K562 (cell line): ENCODE measurements at regions not wholly inside any gene's neighbourhood (a gene's known extent, or its start where the extent isn't known, plus 50 kb on each side); places are given as distances from the start of the nearest gene placed in this dataset.

Experiments
- ATAC-seq: fragments of 200-7000 bp; cut with Tn5 transposase; 3 replicates; pipeline ENCODE4 v1.9.1; 2020; ENCODE audit warnings: moderate library complexity
- BruUV-seq: library from RNA; stranded (reverse); fragments of 400-500 nt; replicated peaks from 2 replicates; lab custom pipeline; 2021; lab: Mats Ljungman, UMichigan
- CTCF ChIA-PET: fragments of 300-600 bp; formaldehyde crosslinking; extraction: SDS; loops from one replicate; lab custom pipeline; 2021; ENCODE audit warnings: low intra/inter-chr PET ratio; lab: Yijun Ruan, JAX
- POLR2A ChIA-PET: fragments of 300-600, 350-650 bp; sonication (Branson Sonifier 250); formaldehyde crosslinking; extraction: SDS; loops from one replicate; lab custom pipeline; 2021; ENCODE audit warnings: antibody characterized with exemption, inconsistent platforms; lab: Yijun Ruan, JAX
- DNase-seq, 4 experiments: peaks; one replicate each; pipeline versions ENCODE4 v3.0.0 to v3.0.0-alpha.2; 2011 to 2018; ENCODE audit warnings: low spot score in 3 of 4, mixed read lengths in 3 of 4; ENCODE audit errors: extremely low read depth in 1 of 4
- FAIRE-seq: peaks from 2 replicates; lab custom pipeline; 2011; peaks lifted over from hg19 to GRCh38; lab: Jason Lieb, UNC
- H2AFZ ChIP-seq: 2 replicates; pipeline ENCODE4 v1.6.0; 2011; ENCODE audit warnings: low read depth, low read length, control low read depth, inconsistent platforms
- H3K27ac ChIP-seq: fragments of 200-600 bp; 3 replicates; pipeline ENCODE4 v1.8.0; 2011; ENCODE audit warnings: low read depth, mild to moderate bottlenecking, control low read depth, inconsistent platforms, low read length, moderate library complexity, mixed read lengths; ENCODE audit errors: extremely low read depth
- H3K27me3 ChIP-seq, 2 experiments: fragments of 300-600 bp in 1 of 2; 2 replicates in 1 of 2; 3 replicates in 1 of 2; pipeline versions ENCODE4 v1.6.0 to v1.8.0; 2011; ENCODE audit warnings: inconsistent platforms in 2 of 2, low read length in 2 of 2, mild to moderate bottlenecking in 1 of 2, mixed read lengths in 1 of 2, moderate library complexity in 1 of 2; ENCODE audit not compliant: control insufficient read depth in 2 of 2, insufficient read depth in 2 of 2
- H3K36me3 ChIP-seq: fragments of 300-600 bp; 3 replicates; pipeline ENCODE4 v1.8.0; 2011; ENCODE audit warnings: mild to moderate bottlenecking, low read length, inconsistent platforms; ENCODE audit not compliant: control insufficient read depth, insufficient read depth
- H3K4me1 ChIP-seq, 2 experiments: fragments of 200-600 bp in 1 of 2; replicated peaks in 1 of 2; 2 replicates in 1 of 2; 3 replicates in 1 of 2; pipeline versions ENCODE4 v1.5.1 to v1.8.0; 2011; ENCODE audit warnings: inconsistent platforms in 2 of 2, low read length in 2 of 2, mild to moderate bottlenecking in 1 of 2, mixed read lengths in 1 of 2, moderate library complexity in 1 of 2; ENCODE audit not compliant: control insufficient read depth in 2 of 2, insufficient read depth in 2 of 2
- H3K4me2 ChIP-seq: 2 replicates; pipeline ENCODE4 v1.6.1; 2011; ENCODE audit warnings: low read length, control low read depth, inconsistent platforms, mixed read lengths; ENCODE audit not compliant: insufficient read depth
- H3K4me3 ChIP-seq: fragments of 200-600 bp; sonication (generic), shearing (Covaris generic); 2 replicates; pipeline ENCODE4 v1.5.1; 2016; ENCODE audit warnings: control low read depth, inconsistent platforms
- H3K79me2 ChIP-seq: fragments of 200-600 bp; 3 replicates; pipeline ENCODE4 v1.8.0; 2011; ENCODE audit warnings: low read length, inconsistent platforms; ENCODE audit not compliant: control insufficient read depth, insufficient read depth
- H3K9ac ChIP-seq, 2 experiments: 2 replicates each; pipeline versions ENCODE4 v1.6.0 to v1.6.1; 2011; ENCODE audit warnings: low read depth in 2 of 2, low read length in 2 of 2, control low read depth in 1 of 2, inconsistent platforms in 1 of 2, mild to moderate bottlenecking in 1 of 2, mixed read lengths in 1 of 2; ENCODE audit not compliant: insufficient read depth in 1 of 2
- H3K9me1 ChIP-seq: one replicate; pipeline ENCODE4 v1.6.0; 2011; ENCODE audit warnings: inconsistent platforms, mild to moderate bottlenecking, low read length, moderate library complexity; ENCODE audit not compliant: control insufficient read depth, insufficient read depth
- H3K9me3 ChIP-seq: replicated peaks from 2 replicates; pipeline ENCODE4 v1.5.1; 2011; ENCODE audit warnings: low read depth, low read length, inconsistent platforms; ENCODE audit not compliant: control insufficient read depth, insufficient read depth
- H4K20me1 ChIP-seq: replicated peaks from 2 replicates; pipeline ENCODE4 v1.6.1; 2011; ENCODE audit warnings: low read length, inconsistent platforms, mixed read lengths; ENCODE audit not compliant: control insufficient read depth, insufficient read depth
- EHMT2 ChIP-seq: fragments of 450-650 bp; IDR thresholded peaks from 2 replicates; pipeline ENCODE4 v1.6.1; 2018; ENCODE audit warnings: antibody characterized with exemption
- FOXK1 ChIP-seq: sonication (generic); formaldehyde crosslinking; IDR thresholded peaks from 2 replicates; pipeline ENCODE4 v1.8.0; 2022; ENCODE audit warnings: missing genetic modification reagents, mild to moderate bottlenecking, borderline replicate concordance
- MECOM ChIP-seq: fragments of 250-450 bp; sonication (Bioruptor Pico); IDR thresholded peaks from 2 replicates; pipeline ENCODE4 v1.8.0; 2022; ENCODE audit warnings: inconsistent platforms
- RFX5 ChIP-seq: IDR thresholded peaks from 2 replicates; pipeline ENCODE4 v1.6.1; 2011; ENCODE audit warnings: low read depth, mild to moderate bottlenecking, improper control_type of control experiment, low read length
- RHOXF2B ChIP-seq: fragments of 250-450 bp; sonication (Bioruptor Pico); conservative IDR thresholded peaks from 2 replicates; pipeline ENCODE4 v1.5.1; 2021
- SAP30 ChIP-seq: fragments of 200-600 bp; sonication (generic); IDR thresholded peaks from 2 replicates; pipeline ENCODE4 v1.6.1; 2012; ENCODE audit warnings: borderline replicate concordance, low read depth, mild to moderate bottlenecking, moderate library complexity, low read length, control low read depth, inconsistent platforms; ENCODE audit not compliant: insufficient read depth, poor library complexity, severe bottlenecking
- SRF ChIP-seq, 2 experiments: fragments of 250-450, 450-650 bp in 1 of 2; sonication (Bioruptor Pico) in 1 of 2; sonication (generic) in 1 of 2; formaldehyde crosslinking; IDR thresholded peaks; 2 replicates each; pipeline versions ENCODE4 v1.5.0 to v1.5.1; 2020 to 2022; ENCODE audit warnings: mild to moderate bottlenecking in 1 of 2, missing genetic modification reagents in 1 of 2
- TARDBP ChIP-seq: fragments of 450-650 bp; IDR thresholded peaks from 2 replicates; pipeline ENCODE4 v1.6.1; 2016
- ZFX ChIP-seq: sonication (generic); formaldehyde crosslinking; IDR thresholded peaks from 2 replicates; pipeline ENCODE4 v1.8.0; 2022; ENCODE audit warnings: mild to moderate bottlenecking, missing genetic modification reagents, moderate library complexity
- ZNF12 ChIP-seq: sonication (generic); formaldehyde crosslinking; IDR thresholded peaks from 2 replicates; pipeline ENCODE4 v1.4.0; 2020; ENCODE audit warnings: mild to moderate bottlenecking, missing genetic modification reagents
- ZNF140 ChIP-seq: fragments of 250-450 bp; sonication (Bioruptor Pico); IDR thresholded peaks from 2 replicates; pipeline ENCODE4 v1.8.0; 2021; ENCODE audit warnings: moderate library complexity, mild to moderate bottlenecking, inconsistent platforms
- ZNF668 ChIP-seq: fragments of 250-450 bp; sonication (Bioruptor Pico); IDR thresholded peaks from 2 replicates; pipeline ENCODE4 v1.8.0; 2022; ENCODE audit warnings: mild to moderate bottlenecking, inconsistent platforms
- ZNF699 ChIP-seq: fragments of 250-450 bp; sonication (Bioruptor Pico); IDR thresholded peaks from 2 replicates; pipeline ENCODE4 v1.8.0; 2021; ENCODE audit warnings: mild to moderate bottlenecking, moderate library complexity; ENCODE audit not compliant: insufficient replicate concordance
- ZNF740 ChIP-seq, 3 experiments: fragments of 200-800 bp in 1 of 3; sonication (Bioruptor generic) in 1 of 3; sonication (generic) in 1 of 3; formaldehyde crosslinking in 1 of 3; IDR thresholded peaks; 2 replicates each; pipeline versions ENCODE4 v1.6.1 to v1.8.0; 2016 to 2022; ENCODE audit warnings: mild to moderate bottlenecking in 2 of 3, missing compliant biosample characterization in 2 of 3, missing genetic modification characterization in 2 of 3, missing genetic modification reagents in 1 of 3
- WGBS: fragments of 100-300 bp; shearing (Covaris generic); methylation state at CpG from one replicate; pipeline ENCODE4 v1.1.6; 2016; ENCODE audit warnings: low coverage, mixed read lengths; ENCODE audit not compliant: insufficient coverage; ENCODE audit errors: missing lambda C conversion rate; 5-methylcytosine and 5-hydroxymethylcytosine counted together
- in situ Hi-C: fragments of 300-500 bp; cut with MboI; formaldehyde crosslinking; loops from 4 replicates; pipeline ENCODE4 v1.15.0; 2018; ENCODE audit warnings: inconsistent platforms, mixed read lengths
- intact Hi-C: fragments of 100-400 bp; cut with micrococcal nuclease; formaldehyde crosslinking; loops from 2 replicates; pipeline ENCODE4 v1.14.2; 2022
- TF ChIP-seq, protein P1 (sequence below): sonication (generic); formaldehyde crosslinking; IDR thresholded peaks from 2 replicates; pipeline ENCODE4 v1.8.0; 2022; ENCODE audit warnings: mild to moderate bottlenecking, missing genetic modification reagents
- TF ChIP-seq, protein P2 (sequence below): fragments of 200-800 bp; sonication (Bioruptor generic); IDR thresholded peaks from 2 replicates; pipeline ENCODE4 v1.6.1; 2017; ENCODE audit warnings: missing genetic modification characterization, missing compliant biosample characterization

GRCh38 chr10:78787125-78787524 is 281.6 kb upstream of the ZMIZ1 start:
- H3K27me3 ChIP-seq = peaks cover 7 to 19% of the 10 kb centered on the region in 2 experiments; a peak in 4 of 5 replicates
- H3K4me1 ChIP-seq = no peaks in the 10 kb centered on the region
- no peak overlapping the region for H3K4me2 ChIP-seq
- WGBS = 0% methylated on average over 2 of the region's 2 CpGs
- DNase-seq (no peak), FAIRE-seq (no peak), ATAC-seq (no peak)
- H3K79me2 ChIP-seq = no peaks in the 10 kb centered on the region
- H3K4me3 ChIP-seq = no peak overlapping the region
- H4K20me1 ChIP-seq = no peaks in the 10 kb centered on the region
- H3K9ac ChIP-seq = no peak overlapping the region
- in situ Hi-C loops (no loop called here), intact Hi-C loops (no loop called here)
- H3K9me3 ChIP-seq = no peaks in the 10 kb centered on the region
- H3K9me1 ChIP-seq = no peaks in the 10 kb centered on the region
- ChIA-PET CTCF (no interaction called here), POLR2A (no interaction called here)
- no peak overlapping the region for H2AFZ ChIP-seq
- BruUV-seq = no TSS peak
- no peak overlapping the region for H3K27ac ChIP-seq
- H3K36me3 ChIP-seq = no peaks in the 10 kb centered on the region; the same call in 2 of the 3 replicates
- TF ChIP-seq ZFX (CRISPR knock-in tag) (no peak), SAP30 (no peak), ZNF740 (CRISPR knock-in tag; IDR thresholded peaks at IDR 0.05) (no peak), ZNF740 (tag; IDR thresholded peaks at IDR 0.05) (no peak), ZNF140 (CRISPR knock-in tag) (no peak), TARDBP (no peak), EHMT2 (no peak), ZNF12 (CRISPR knock-in tag) (no peak), ZNF668 (CRISPR knock-in tag) (no peak), MECOM (CRISPR knock-in tag) (no peak), SRF (CRISPR knock-in tag; IDR thresholded peaks at IDR 0.05) (no peak), ZNF699 (no peak), RHOXF2B (CRISPR knock-in tag) (no peak), RFX5 (no peak), FOXK1 (no peak)
- TF ChIP-seq, protein P1, sequence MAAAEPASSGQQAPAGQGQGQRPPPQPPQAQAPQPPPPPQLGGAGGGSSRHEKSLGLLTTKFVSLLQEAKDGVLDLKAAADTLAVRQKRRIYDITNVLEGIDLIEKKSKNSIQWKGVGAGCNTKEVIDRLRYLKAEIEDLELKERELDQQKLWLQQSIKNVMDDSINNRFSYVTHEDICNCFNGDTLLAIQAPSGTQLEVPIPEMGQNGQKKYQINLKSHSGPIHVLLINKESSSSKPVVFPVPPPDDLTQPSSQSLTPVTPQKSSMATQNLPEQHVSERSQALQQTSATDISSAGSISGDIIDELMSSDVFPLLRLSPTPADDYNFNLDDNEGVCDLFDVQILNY (CRISPR knock-in tag) = no peak
- TF ChIP-seq, protein P2, sequence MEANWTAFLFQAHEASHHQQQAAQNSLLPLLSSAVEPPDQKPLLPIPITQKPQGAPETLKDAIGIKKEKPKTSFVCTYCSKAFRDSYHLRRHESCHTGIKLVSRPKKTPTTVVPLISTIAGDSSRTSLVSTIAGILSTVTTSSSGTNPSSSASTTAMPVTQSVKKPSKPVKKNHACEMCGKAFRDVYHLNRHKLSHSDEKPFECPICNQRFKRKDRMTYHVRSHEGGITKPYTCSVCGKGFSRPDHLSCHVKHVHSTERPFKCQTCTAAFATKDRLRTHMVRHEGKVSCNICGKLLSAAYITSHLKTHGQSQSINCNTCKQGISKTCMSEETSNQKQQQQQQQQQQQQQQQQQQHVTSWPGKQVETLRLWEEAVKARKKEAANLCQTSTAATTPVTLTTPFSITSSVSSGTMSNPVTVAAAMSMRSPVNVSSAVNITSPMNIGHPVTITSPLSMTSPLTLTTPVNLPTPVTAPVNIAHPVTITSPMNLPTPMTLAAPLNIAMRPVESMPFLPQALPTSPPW (CRISPR knock-in tag) = no peak
